Duodenal mucosa (tissue), 2 donors: ENCODE measurements at regions not wholly inside any gene's neighbourhood (a gene's known extent, or its start where the extent isn't known, plus 50 kb on each side); places are given as distances from the start of the nearest gene placed in this dataset.
"Not testable (repeated sequence)": the region's sequence is repeated elsewhere in the genome, so short reads cannot be mapped to it uniquely, and the experiment has no call there.

ENCODE experiments used
- H3K27ac ChIP-seq: one replicate; pipeline ENCODE4 v1.7.0; 2013; ENCODE audit warnings: low read depth, low read length
- H3K27me3 ChIP-seq, 2 donors: one replicate each; pipeline ENCODE4 v1.7.0; 2013; ENCODE audit warnings: low read length in 2 of 2, control low read depth in 1 of 2; ENCODE audit not compliant: insufficient read depth in 2 of 2, control insufficient read depth in 1 of 2
- H3K36me3 ChIP-seq, 2 donors: one replicate each; pipeline ENCODE4 v1.7.0; 2013; ENCODE audit warnings: low read length in 2 of 2, control low read depth in 1 of 2; ENCODE audit not compliant: insufficient read depth in 2 of 2, control insufficient read depth in 1 of 2
- H3K4me1 ChIP-seq, 2 donors: one replicate each; pipeline ENCODE4 v1.7.0; 2013; ENCODE audit warnings: low read length in 2 of 2, control low read depth in 1 of 2; ENCODE audit not compliant: insufficient read depth in 2 of 2, control insufficient read depth in 1 of 2
- H3K4me3 ChIP-seq, 2 donors: one replicate each; pipeline ENCODE4 v1.7.0; 2013; ENCODE audit warnings: low read length in 2 of 2, low read depth in 1 of 2
- H3K9ac ChIP-seq, 2 donors: one replicate each; pipeline ENCODE4 v1.7.0; 2013; ENCODE audit warnings: low read length in 2 of 2, low read depth in 1 of 2
- H3K9me3 ChIP-seq, 2 donors: one replicate each; pipeline ENCODE4 v1.7.0; 2013; ENCODE audit warnings: low read length in 2 of 2, control low read depth in 1 of 2; ENCODE audit not compliant: control insufficient read depth in 1 of 2

GRCh38 chr3:59494969-59495368 lies 445.1 kb upstream of the CFAP20DC start:
- H3K27ac ChIP-seq, H3K9ac ChIP-seq, H3K27me3 ChIP-seq, H3K4me1 ChIP-seq, H3K9me3 ChIP-seq, H3K4me3 ChIP-seq, H3K36me3 ChIP-seq: not testable (repeated sequence)

GRCh38 chr3:59486520-59486919 lies 436.7 kb upstream of the CFAP20DC start:
- no peaks in the 10 kb centered on the region for H3K27me3 ChIP-seq
- no peaks in the 10 kb centered on the region for H3K4me1 ChIP-seq
- no peak overlapping the region for H3K27ac ChIP-seq
- no peak overlapping the region for H3K9ac ChIP-seq
- H3K36me3 ChIP-seq: no peaks in the 10 kb centered on the region
- H3K4me3 ChIP-seq: no peak overlapping the region
- no peaks in the 10 kb centered on the region for H3K9me3 ChIP-seq

- Histone ChIP-seq H3K4me1 (peaks cover 0 to 3% of the 10 kb centered on the region in 2 donors), H3K9me3 (no peaks in the 10 kb centered on the region), H3K36me3 (no peaks in the 10 kb centered on the region), H3K27me3 (no peaks in the 10 kb centered on the region), H3K9ac (no peak overlapping the region), H3K4me3 (no peak overlapping the region), H3K27ac (no peak overlapping the region)
Measured at GRCh38 chr3:59483191-59483590, 433.4 kb upstream of the CFAP20DC start.

GRCh38 chr3:59482684-59483083 lies 432.9 kb upstream of the CFAP20DC start:
- Histone ChIP-seq H3K4me1 (peaks cover 0 to 3% of the 10 kb centered on the region in 2 donors), H3K27ac (no peak overlapping the region), H3K9me3 (no peaks in the 10 kb centered on the region), H3K4me3 (no peak overlapping the region), H3K36me3 (no peaks in the 10 kb centered on the region), H3K9ac (no peak overlapping the region), H3K27me3 (no peaks in the 10 kb centered on the region)

GRCh38 chr3:59481776-59482400 lies 432.1 kb upstream of the CFAP20DC start:
- Histone ChIP-seq H3K4me3 (no peak overlapping the region), H3K36me3 (no peaks in the 10 kb centered on the region), H3K4me1 (peaks cover 0 to 3% of the 10 kb centered on the region in 2 donors), H3K9me3 (no peaks in the 10 kb centered on the region), H3K9ac (no peak overlapping the region), H3K27me3 (no peaks in the 10 kb centered on the region), H3K27ac (no peak overlapping the region)

GRCh38 chr3:59480486-59480995 lies 430.7 kb upstream of the CFAP20DC start:
- Histone ChIP-seq H3K27ac (no peak overlapping the region), H3K27me3 (peaks cover 0 to 2% of the 10 kb centered on the region in 2 donors), H3K9me3 (no peaks in the 10 kb centered on the region), H3K9ac (no peak overlapping the region), H3K36me3 (no peaks in the 10 kb centered on the region), H3K4me3 (no peak overlapping the region), H3K4me1 (peaks cover 0 to 3% of the 10 kb centered on the region in 2 donors)

- Histone ChIP-seq H3K9me3 (no peaks in the 10 kb centered on the region), H3K4me3 (no peak overlapping the region), H3K4me1 (peaks cover 0 to 5% of the 10 kb centered on the region in 2 donors), H3K27me3 (peaks cover 0 to 4% of the 10 kb centered on the region in 2 donors), H3K27ac (no peak overlapping the region), H3K36me3 (no peaks in the 10 kb centered on the region), H3K9ac (no peak overlapping the region)
Measured at GRCh38 chr3:59473636-59474035, 423.8 kb upstream of the CFAP20DC start.

GRCh38 chr3:59472541-59472940 lies 422.7 kb upstream of the CFAP20DC start:
- H3K9me3 ChIP-seq: no peaks in the 10 kb centered on the region
- H3K9ac ChIP-seq: no peak overlapping the region
- H3K27me3 ChIP-seq: peaks cover 0 to 4% of the 10 kb centered on the region in 2 donors
- H3K4me1 ChIP-seq: peaks cover 0 to 5% of the 10 kb centered on the region in 2 donors
- no peak overlapping the region for H3K27ac ChIP-seq
- H3K4me3 ChIP-seq: no peak overlapping the region
- no peaks in the 10 kb centered on the region for H3K36me3 ChIP-seq

GRCh38 chr3:59469948-59470723 lies 420.3 kb upstream of the CFAP20DC start:
- no peak overlapping the region for H3K9ac ChIP-seq
- H3K27ac ChIP-seq: no peak overlapping the region
- no peak overlapping the region for H3K4me3 ChIP-seq
- H3K27me3 ChIP-seq: no peaks in the 10 kb centered on the region
- peaks cover 0 to 5% of the 10 kb centered on the region in 2 donors for H3K4me1 ChIP-seq
- H3K9me3 ChIP-seq: no peaks in the 10 kb centered on the region
- no peaks in the 10 kb centered on the region for H3K36me3 ChIP-seq

- Histone ChIP-seq H3K4me3 (no peak overlapping the region), H3K36me3 (no peaks in the 10 kb centered on the region), H3K27me3 (no peaks in the 10 kb centered on the region), H3K4me1 (peaks cover 0 to 5% of the 10 kb centered on the region in 2 donors), H3K9ac (no peak overlapping the region), H3K9me3 (no peaks in the 10 kb centered on the region), H3K27ac (no peak overlapping the region)
Measured at GRCh38 chr3:59467476-59467875, 417.7 kb upstream of the CFAP20DC start.
